Body of pancreas (tissue), 4 donors: ENCODE measurements at regions not wholly inside any gene's neighbourhood (a gene's known extent, or its start where the extent isn't known, plus 50 kb on each side); places are given as distances from the start of the nearest gene placed in this dataset.

ENCODE experiments used
- POLR2A ChIP-seq, 3 donors: fragments of 450-650 bp; IDR thresholded peaks; one replicate each; pipeline ENCODE4 v1.6.1; 2016; ENCODE audit warnings: antibody characterized with exemption in 3 of 3, mild to moderate bottlenecking in 2 of 3
- TF ChIP-seq, protein P1 (sequence below), 7 experiments: fragments of 450-650 bp in 4 of 7; fragments of 200-600 bp in 3 of 7; sonication (generic) in 3 of 7; IDR thresholded peaks; one replicate each; pipeline ENCODE4 v1.5.1; 2016 to 2019; ENCODE audit warnings: antibody characterized with exemption in 7 of 7

GRCh38 chr2:7516484-7517063 is 599.4 kb downstream of the RNF144A start:
- TF ChIP-seq, protein P1, sequence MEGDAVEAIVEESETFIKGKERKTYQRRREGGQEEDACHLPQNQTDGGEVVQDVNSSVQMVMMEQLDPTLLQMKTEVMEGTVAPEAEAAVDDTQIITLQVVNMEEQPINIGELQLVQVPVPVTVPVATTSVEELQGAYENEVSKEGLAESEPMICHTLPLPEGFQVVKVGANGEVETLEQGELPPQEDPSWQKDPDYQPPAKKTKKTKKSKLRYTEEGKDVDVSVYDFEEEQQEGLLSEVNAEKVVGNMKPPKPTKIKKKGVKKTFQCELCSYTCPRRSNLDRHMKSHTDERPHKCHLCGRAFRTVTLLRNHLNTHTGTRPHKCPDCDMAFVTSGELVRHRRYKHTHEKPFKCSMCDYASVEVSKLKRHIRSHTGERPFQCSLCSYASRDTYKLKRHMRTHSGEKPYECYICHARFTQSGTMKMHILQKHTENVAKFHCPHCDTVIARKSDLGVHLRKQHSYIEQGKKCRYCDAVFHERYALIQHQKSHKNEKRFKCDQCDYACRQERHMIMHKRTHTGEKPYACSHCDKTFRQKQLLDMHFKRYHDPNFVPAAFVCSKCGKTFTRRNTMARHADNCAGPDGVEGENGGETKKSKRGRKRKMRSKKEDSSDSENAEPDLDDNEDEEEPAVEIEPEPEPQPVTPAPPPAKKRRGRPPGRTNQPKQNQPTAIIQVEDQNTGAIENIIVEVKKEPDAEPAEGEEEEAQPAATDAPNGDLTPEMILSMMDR (IDR thresholded peaks at IDR 0.05) = no peak
- no peak for TF ChIP-seq POLR2A (IDR thresholded peaks at IDR 0.05)
